Central memory CD4-positive, alpha-beta T cell (primary cell): ENCODE measurements at regions not wholly inside any gene's neighbourhood (a gene's known extent, or its start where the extent isn't known, plus 50 kb on each side); places are given as distances from the start of the nearest gene placed in this dataset.

Experiments used
- DNase-seq: peaks from one replicate; pipeline ENCODE4 v3.0.0; 2022

DNA sequence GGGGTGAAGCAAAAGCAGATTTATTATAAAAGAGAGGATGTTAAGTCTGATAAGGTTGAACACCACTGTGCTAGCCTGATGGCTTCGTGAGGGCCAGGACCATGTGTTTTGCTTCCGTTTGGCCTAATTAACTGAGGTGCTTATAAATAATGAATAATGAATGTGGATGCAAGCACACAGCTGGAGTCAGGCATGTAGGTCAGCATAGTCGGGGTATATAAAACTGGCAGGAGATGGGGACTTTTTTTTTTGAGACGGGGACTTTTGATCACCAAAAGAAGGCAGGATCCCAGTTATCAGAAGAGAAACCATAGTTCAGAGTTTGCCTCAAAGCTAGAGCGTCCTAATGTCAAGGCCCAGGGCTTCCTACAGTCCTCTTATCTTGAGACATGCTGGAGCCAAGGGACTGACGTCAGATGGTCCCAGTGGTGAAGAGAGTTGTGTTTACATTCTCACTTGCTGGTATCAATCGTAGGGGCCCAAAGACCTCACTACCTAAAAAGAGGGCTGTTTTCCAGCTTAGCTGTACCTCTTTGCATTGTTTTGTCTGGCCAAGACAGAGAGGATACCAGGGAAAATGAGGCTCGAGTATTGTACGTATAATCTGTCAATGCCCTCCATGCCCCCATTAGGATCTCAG is 50.4 kb downstream of the RTL9 start:
- DNase-seq: no peak

DNA sequence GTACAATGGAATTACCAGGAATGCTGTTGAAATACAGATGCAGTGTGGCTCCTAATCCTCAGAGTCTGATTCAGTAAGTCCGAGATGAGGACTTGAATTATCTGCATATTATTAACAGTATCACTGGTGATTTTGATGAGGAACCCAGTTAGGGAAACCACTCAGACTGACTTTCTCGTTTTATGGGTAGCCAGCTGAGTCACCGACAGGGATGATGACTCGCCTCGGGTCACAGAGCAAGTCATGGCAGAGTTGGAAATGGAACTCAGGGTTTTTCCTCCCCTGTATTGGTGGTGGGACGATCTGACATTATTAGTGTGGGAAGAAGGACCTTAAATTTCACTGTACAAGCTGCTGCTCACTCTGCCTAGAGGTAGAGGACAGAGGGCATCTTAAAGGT is 51.3 kb downstream of the RTL9 start:
- no peak for DNase-seq

DNA sequence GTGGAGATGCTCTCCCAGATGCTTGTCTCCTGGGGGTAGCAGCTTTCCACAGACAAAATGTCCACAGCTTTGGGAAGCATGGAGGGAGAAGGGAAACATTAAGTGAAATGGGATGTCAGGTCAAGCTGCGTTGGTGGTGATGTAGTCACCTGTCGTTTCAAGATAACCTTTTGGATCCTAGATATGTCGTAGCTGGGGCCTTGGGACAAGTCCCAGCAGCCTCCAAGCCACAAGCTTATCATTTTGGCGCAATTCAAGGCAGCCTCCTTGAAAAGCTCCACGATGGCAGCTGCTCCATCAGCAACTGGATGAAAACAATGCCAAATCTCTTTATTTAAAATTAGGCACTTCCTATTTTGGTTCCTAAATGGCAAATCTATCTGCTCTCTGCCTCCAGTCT is 52.0 kb downstream of the RTL9 start:
- DNase-seq: no peak

DNA sequence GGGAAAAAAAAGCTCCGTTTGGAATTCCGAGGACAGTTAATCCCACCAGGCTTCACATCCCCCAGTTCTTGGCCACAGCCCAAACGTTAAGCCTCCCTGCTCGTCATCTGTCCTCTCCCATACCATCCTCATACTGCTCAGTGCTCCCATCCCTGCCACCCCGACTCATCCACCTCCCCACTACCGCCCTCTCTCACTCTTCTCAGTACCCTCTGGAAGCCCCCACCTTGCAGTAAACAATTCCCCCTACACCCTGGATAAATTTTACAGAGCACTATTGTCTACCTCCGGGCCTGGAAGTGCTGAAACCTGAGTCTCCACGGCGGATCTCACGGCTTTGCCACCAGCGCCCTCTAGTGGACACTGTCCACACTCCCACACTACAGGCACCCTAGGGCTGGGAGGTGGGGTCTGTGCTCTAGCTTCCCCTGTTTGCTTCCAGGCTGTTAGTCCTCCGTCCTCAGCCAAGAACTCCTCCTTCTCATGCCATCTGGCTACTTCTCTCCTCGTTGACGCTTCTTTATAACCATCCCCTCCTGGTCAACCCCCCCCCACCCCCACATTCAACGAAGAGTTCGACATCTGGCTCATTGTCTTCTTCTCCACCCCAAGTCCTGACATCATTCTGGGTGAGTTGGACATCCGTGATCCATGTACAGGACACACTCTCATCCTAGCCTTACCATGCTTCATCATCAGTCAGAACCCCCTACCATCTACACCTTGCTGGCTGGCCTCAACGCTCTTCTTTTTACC is 54.5 kb downstream of the RTL9 start:
- DNase-seq: peak; percentile 53

DNA sequence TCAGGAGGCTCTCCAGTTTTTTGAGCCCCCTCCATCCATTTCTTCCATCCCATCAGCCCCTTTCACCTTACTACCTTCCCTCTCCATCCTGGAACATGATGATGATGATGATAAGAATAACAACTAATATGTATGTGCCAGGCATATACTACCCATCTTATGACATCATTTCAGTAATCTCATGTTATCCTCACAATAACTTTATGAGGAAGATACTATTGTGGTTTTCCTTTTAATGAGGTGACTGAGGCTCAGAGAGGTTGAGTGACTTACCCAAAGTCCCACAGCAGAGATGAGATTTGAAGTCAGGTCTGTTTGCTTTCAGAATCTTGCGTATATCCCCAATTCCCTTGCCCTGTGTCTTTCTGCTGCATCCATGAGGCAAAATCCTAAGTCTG is 55.1 kb downstream of the RTL9 start:
- DNase-seq: no peak

DNA sequence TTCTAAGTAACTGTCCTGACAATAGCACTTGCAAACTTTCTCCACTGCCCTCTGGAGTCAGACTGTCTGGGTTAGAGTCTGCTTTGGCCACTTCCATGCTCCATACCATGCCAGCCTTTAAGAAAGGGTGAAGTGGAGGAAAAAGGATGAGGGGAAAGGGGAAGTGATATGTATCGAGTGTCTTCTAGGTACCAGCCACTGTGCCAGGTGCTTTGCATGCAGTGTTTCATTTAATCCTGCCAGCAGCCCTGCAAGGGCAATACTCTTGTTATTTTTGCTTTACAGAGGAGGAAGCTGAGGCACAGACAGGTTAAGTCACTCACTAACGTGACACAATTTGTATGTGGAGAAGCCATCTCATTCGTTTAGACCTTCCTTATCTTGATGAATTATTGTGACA is 55.6 kb downstream of the RTL9 start:
- DNase-seq: no peak

DNA sequence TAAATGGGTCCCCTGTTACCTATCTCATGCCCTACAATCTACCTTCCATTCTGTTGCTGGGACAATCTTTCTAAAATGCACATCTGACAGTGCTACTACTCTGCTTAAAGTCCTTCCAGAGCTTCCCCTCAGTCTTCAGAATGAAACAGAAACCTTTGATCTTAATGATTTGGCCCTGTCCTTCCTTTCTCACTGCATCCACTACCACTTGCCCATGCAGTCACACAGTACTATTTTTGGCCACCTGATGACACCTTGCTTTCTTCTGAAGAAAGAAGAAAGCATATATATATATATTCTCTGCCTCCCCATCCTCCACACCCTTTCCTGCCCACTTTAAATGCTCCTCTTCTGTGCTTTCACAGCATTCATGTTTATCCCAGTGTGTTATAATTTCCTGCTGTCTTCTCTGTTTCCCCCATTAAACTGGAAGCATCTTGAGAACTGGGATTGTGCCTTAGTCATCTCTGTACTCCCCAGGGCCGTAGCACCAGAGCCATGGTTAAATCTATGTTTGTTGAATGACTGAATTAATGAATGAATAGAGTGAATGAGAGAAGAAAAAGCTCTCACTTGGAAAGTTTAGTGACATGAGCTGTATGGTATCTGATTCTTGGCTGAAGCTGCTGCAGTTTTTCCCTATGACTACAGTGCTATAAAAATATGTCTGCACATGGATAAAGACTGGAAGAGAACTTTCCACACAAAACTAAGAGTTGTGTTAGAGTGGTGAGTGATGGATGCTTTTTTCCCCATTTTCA is 56.2 kb downstream of the RTL9 start:
- DNase-seq: no peak

DNA sequence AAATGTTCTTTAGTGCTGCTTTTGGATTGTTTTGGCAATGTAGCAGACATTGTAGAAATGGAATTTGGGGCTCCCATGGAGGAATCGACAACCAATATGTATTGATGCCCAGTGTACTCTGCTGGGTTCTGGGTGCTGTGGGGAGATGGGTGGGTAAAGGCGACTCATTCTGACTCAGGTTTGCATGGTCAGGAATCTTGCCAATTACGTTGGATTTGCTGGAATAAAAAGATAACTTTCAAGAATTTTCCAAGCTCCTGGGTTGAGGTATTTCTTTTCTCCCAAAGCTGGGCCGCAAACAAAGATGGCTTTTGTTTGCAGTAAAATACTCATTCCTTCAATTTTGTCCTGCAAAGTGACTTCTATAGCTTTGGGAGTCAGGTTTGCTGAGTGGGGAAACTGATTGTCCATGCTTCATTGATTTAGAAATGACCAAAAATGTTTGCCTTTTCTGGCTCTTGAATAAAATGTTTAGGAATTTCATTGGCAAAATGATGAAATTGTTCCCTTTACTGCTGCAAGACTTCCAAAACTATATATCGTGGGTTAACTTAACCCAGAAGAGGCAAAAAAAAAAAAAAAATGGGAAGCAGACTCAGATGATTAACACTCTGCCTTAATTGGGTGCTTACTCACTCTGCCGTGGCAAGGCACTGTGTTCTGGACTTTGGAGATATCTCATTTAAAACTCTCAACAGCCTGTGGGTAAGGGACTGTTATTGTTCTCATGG is 57.0 kb downstream of the RTL9 start:
- no peak for DNase-seq

DNA sequence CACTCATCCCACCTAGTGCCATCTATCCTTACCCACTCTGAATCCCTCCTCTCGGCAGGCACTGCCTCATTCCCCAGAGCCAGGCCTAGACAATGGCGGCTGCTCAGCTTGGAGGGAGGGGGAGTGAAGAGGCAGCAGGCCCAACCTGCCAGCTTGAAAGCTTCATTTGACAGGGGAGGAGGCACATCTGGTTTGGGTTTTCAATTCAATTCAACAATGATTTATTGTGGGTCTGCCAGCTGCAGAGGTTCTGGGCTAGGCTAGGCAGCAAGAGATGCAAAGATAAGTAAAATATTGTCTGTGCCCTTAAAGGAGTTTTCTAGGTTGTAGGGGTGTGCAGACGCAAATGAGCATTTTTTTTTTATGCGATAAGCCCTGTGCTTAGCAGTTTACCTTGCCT is 58.5 kb downstream of the RTL9 start:
- DNase-seq: no peak

DNA sequence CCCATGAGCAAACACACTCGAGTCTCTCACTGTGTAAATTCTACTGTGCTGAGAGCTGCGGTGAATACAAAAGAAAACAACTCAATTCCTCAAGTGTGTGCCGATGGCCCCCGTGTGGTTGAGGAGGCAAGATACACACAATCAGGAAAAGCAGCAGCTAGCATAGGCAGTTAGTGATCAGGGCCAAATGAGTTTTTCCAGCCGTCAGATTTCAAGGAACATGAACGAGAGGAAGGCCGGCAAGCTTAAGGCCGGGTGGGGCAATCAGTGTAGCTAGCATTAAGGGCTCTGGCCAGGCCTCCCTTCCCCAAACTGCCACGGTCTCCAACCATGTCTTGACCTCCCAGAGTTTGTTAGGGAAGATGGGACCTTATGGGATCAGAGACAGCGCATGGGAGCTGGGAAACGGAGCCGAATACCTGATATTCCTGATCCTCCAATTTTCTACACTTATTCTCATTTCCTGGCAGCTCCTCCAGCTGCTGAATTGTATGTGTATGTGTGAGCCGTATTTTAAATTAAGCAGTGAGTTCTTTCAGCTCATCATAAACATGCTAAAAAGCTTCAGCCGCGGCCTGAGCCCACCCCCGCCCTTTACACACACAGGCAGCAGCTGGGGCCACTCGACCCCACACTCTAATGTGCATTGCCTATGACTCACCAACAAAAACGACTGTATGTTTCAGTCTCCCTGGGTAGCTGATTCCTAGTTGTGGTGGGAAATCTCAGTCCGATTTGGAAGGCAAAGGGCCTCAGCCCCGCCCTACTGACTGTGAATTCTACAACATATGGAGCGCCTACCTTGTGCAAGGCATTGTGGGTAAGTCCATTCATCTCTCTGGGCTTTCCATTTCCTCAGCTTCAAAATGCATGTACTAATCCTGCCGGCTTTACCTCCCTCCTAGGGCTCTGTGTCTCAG is 59.9 kb downstream of the RTL9 start:
- DNase-seq: no peak

DNA sequence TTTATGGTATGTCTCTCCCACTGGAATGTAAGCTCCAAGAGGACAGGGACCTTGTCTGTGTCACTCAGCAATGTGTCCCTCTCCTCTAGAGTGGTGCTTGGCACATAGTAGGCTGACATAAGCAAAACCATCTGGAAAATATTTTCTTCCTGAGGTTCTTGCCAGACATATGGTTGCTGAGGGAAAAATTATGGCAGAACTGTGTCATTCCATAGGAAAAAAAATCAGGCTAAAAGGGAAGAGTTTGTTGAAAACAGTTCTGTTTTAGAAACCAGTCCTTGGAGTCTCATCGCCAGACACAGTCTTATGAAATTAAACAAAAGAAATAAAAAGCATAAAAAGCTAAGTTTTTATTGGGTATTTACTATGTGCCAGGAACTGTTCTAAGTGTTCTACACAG is 60.9 kb downstream of the RTL9 start:
- no peak for DNase-seq

DNA sequence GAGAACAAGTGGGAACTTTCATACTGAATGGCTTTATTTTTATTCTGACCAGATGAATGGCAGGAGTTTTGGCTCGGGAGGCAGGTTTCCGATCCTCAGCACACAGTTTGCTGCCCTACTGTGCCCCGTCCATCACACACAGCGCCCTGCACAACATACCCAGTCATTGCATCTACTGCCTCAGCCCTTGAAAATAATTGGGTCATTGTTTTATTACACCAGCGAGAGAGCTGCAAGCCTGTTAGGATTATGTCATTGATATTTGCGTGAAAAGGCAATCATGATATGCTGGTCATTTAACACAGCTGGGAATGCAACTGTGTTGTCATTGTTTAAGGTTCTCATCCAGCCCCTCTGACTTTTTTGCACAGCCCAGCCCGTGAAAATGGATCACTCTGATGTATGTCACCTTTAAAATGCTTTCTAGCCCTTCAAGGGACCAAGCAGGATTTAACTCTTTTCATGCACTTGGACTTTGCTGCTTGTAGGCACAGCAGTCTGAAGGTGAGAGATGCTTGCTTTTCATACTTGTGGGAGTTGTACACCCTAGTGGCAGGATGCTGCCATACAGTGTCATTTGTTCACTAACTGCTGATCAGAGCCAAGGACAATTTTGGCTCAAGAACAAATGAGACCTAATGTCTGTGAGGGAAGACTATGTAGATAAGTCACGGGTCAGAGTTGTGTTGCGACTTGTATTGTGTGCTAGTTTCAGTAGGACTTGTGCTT is 62.3 kb downstream of the RTL9 start:
- DNase-seq: no peak

DNA sequence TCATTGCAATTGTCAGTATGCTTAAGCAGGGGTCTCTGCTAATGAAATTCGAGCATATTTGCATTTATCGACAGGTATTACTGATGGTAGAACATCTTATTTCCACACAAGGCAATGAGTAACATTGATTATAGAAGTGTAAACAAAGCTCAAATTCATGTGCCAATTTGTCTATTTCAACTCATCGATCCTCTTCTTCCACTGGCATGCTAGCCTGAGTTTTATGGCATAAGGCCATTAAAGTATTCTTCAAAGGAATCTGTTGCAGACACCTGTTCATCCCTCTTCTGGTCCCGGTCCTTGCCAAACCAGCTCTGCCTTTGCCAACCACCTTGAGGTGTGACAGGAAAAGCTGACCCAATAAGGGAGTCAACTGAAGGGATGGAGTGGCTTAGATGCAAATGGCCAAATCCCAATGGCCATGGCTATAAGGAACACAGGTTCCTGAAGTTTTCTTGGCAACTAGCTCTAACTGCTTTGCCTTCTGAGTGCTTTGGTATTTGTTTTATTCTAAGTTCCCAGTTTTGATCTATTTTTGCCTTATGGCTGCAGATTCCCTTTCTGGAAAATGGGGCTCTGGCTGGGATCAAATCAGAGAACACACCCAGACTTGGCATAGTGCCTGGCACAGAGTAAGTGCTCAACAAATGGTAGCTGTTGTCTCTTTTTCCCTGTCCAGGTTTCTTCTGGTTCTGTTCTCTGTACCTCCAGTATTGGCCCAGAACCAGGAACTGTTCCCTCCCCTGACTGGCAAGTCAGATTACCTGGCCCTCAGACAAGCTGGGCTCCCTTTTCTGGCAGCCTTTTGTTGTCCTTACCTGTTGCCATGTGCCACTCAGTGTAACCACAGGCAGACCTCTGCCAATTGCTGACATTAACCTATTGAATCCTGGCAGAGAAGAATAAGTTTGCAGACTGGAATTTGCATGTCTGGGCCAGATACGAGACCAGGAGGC is 63.1 kb downstream of the RTL9 start:
- DNase-seq: no peak

DNA sequence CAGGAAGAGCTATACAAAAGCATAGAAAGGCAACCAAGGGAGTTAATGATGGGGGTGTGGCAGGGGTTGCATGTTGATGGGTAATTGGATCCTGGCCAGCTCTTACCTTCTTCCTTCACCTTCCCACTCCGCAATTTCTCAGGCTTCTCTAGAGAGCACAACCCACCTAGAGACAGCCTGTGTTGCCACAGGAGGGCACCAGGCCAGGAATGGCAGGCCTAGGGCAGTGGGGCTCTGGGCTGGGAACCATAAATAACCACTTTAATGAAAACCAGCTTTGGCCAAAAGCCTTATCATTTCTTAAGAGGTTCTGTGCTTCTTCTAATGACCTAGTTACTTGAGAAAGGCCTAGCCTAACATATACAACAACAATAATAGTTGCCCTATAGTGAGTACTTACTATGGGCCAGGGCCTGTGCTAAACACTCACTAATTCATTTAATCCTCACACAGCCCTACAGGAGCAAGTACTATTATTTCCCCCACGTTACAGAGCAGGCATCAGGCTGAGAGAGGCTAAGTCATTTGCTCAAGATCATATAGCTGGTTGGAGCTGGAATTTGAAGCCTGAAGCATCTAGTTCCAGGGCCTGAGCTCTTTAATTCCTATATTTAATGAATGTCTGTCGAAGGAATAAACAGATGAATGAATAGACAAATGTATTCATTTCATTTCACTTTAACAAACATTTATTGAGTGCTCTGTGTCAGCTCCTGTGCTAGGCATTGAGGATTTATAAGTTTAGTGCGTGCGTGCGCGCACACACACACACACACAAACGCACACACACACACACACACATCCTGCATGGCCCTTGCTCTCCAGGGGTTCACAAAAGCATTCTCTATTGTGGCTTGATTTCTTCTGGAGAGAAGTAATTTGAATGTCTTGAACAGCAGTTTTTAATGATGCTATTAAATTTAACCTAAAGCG is 66.8 kb downstream of the RTL9 start:
- no peak for DNase-seq

DNA sequence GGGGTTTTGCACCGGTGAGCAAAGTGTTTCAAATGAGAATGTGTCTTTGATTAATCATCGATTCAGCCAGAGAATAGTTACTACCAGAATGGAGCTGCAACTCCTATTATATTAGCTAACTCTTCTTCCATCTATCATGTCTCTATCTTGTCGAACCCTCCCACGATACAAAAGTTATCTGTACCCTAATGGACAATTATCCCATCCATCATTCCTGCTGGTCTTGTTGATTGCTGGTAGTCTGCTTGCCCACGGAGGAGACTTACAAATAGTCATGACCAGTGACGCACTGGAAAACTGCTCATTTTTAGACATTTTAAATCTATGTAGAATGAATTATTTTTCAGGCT is 67.5 kb downstream of the RTL9 start:
- no peak for DNase-seq

DNA sequence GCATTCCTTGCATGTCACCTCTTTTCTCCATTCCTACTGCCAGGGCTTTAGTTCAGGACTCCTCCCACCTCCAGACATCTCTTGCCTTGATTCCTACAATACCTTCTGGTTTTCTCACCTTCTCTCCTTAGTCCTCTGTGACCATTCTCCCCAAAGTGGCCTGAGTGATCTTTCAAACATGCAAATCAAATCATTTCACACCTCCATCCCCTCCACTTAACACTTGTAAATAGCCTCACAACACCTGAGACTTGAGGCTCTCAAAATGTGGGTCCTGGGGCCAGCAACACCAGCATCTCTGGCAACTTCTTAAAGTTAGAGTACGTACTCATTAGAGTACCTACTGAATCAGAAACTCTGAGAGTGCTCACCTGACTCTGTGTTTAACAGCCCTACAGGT is 68.4 kb downstream of the RTL9 start:
- DNase-seq: no peak

DNA sequence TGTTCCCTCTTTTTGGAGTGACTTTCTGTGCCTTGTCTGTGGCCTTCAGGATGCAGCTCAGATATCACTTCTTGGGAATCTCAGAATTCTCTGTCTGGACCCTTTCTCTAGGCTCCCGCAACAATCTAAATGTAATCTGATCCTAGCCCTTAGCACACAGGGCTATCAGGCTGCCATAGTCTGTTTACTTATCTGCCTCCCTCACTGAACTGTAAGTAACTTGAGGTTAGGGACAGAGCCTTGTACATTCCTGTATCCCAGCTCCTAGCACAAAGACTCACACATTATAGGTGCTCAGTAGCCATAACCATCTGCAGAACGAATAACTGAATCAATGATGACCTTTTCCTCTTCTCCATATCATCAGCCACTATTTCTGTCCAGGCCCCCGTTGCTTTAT is 69.5 kb downstream of the RTL9 start:
- DNase-seq: no peak

DNA sequence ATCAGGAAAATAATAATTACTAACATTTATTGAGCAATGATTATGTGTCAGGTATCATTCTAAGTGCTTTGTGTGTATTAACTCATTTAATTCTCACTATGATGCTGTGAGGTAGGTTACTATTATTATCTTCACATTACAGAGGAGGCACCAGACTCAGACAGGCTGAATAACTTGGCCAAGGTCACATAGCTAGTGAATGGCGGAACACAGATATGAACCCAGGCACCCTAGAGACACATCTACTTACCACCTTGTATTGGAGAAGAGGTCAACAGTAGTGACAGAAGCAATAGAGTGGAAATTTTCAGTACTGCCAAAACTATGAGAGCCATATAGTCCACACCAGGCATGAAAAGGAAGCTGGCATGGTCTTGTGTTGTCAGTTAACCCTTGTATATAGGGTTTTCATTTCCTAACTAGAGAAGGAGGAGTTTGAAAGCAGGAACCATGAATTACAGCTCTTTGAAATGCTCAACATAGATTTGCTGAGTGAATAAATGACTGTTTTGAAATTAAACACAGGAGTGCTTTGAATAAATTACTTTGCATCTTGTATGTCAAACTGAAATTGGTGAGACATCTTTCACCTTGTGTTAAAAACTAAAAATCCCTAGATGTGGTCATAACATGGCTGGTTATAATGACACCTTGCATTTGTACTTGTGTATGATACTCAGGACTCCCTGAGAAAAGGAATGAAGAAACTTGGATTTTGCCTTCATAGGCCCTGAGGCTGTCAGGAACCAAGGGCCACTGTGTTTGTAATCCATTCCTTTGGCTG is 71.8 kb downstream of the RTL9 start:
- no peak for DNase-seq
